ENCODE measurements at regions not wholly inside any gene's neighbourhood (a gene's known extent, or its start where the extent isn't known, plus 50 kb on each side); places are given as distances from the start of the nearest gene placed in this dataset.

DNA sequence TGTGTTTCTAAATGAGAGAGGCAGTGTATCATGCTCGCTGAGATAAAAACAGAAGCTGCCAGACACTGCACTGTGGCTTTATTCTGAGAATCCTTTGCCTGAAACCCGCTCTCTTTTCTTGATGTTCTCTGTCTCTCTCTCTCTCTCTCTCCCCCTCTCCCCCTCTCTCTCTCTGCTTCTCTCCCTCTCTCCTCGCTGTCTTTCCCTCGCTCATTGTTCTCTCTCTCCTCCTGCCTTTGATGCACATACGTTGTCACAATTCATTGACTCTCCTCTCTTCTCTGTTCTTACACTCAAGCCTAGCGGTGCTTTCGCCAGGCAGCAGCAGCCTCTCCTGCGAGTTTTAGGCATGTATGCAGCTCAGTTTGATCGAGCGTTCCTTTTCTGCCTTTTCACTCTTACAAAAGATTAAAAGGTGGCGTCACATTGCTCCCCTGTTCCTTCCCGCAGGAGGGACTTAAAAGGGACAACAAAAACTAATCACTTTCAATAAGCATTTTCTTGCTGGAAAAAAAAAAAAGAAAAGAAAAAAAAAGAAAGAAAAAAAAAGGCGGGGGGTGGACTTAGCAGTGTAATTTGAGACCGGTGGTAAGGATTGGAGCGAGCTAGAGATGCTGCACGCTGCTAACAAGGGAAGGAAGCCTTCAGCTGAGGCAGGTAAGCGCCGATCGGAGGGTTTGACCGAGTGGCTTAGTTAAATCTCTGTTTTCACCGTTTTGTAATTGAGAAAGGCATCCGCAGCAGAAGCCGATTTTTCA lies 717.9 kb upstream of the WWC1 start:
- H3K36me3 ChIP-seq (ENCODE audit: insufficient read depth, low read length), result no peaks in the 10 kb centered on the region
- H3K9ac ChIP-seq (ENCODE audit: low read length), result no peak overlapping the region
- H3K9me3 ChIP-seq (ENCODE audit: low read length), result no peaks in the 10 kb centered on the region
- no peak overlapping the region for H2AFZ ChIP-seq (ENCODE audit: low read length)
- no peak overlapping the region for H3K27ac ChIP-seq (ENCODE audit: low read depth, low read length, poor library complexity, severe bottlenecking)
- H3K4me3 ChIP-seq (ENCODE audit: low read depth, low read length, poor library complexity, severe bottlenecking), result no peak overlapping the region
- no peak overlapping the region for H3K4me2 ChIP-seq (ENCODE audit: low read length)
- no peaks in the 10 kb centered on the region for H3K9me2 ChIP-seq (ENCODE audit: low read depth, low read length)
- no peaks in the 10 kb centered on the region for H4K20me1 ChIP-seq (ENCODE audit: insufficient read depth, low read length)
- TF ChIP-seq CTCF (IDR thresholded peaks at IDR 0.05; ENCODE audit: low read length) (no peak), EZH2 (IDR thresholded peaks at IDR 0.05; ENCODE audit: borderline replicate concordance, low read length) (no peak)
- no peaks in the 10 kb centered on the region for H3K27me3 ChIP-seq (ENCODE audit: insufficient read depth, low read length)
- no peaks in the 10 kb centered on the region for H3K79me2 ChIP-seq (ENCODE audit: insufficient read depth, low read length)
- H3K4me1 ChIP-seq (ENCODE audit: insufficient read depth, low read length, severe bottlenecking), result no peaks in the 10 kb centered on the region
- H3F3A ChIP-seq (ENCODE audit: insufficient read depth, low read length), result no peaks in the 10 kb centered on the region

- H2AFZ ChIP-seq (ENCODE audit: low read length), result no peak overlapping the region
- H4K20me1 ChIP-seq (ENCODE audit: insufficient read depth, low read length), result no peaks in the 10 kb centered on the region
- no peaks in the 10 kb centered on the region for H3K9me2 ChIP-seq (ENCODE audit: low read depth, low read length)
- H3K4me3 ChIP-seq (ENCODE audit: low read depth, low read length, poor library complexity, severe bottlenecking), result no peak overlapping the region
- no peaks in the 10 kb centered on the region for H3K27me3 ChIP-seq (ENCODE audit: insufficient read depth, low read length)
- H3K36me3 ChIP-seq (ENCODE audit: insufficient read depth, low read length), result no peaks in the 10 kb centered on the region
- no peak for TF ChIP-seq CTCF (IDR thresholded peaks at IDR 0.05; ENCODE audit: low read length)
- no peaks in the 10 kb centered on the region for H3K79me2 ChIP-seq (ENCODE audit: insufficient read depth, low read length)
- H3K9ac ChIP-seq (ENCODE audit: low read length), result no peak overlapping the region
- H3K27ac ChIP-seq (ENCODE audit: low read depth, low read length, poor library complexity, severe bottlenecking), result no peak overlapping the region
- no peaks in the 10 kb centered on the region for H3K9me3 ChIP-seq (ENCODE audit: low read length)
- no peaks in the 10 kb centered on the region for H3F3A ChIP-seq (ENCODE audit: insufficient read depth, low read length)
- no peak overlapping the region for H3K4me2 ChIP-seq (ENCODE audit: low read length)
- H3K4me1 ChIP-seq (ENCODE audit: insufficient read depth, low read length, severe bottlenecking), result no peaks in the 10 kb centered on the region
These were observed 717.0 kb upstream of the WWC1 start for GRCh38 chr5:167574464-167574863.

DNA sequence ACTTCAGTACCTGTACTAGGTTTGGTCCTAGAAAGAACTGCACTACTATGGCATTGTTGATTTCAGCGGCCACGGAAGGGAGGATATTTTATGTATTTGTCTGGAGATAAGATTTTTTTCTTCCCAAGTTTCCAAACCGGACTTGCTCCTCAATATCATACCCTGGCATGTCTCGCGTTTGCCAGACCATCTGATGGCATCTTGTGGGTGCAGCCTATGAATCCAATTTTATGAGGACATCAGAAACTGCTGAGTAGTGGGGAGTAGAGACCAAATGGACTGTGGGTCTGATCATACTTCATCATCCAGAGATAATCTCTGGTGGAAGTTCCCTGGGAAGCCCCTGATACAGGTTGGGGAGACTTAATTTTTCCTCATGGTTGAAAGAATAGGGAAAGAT lies 716.1 kb upstream of the WWC1 start:
- no peaks in the 10 kb centered on the region for H3F3A ChIP-seq (ENCODE audit: insufficient read depth, low read length)
- H3K27me3 ChIP-seq (ENCODE audit: insufficient read depth, low read length), result no peaks in the 10 kb centered on the region
- no peaks in the 10 kb centered on the region for H3K9me2 ChIP-seq (ENCODE audit: low read depth, low read length)
- no peaks in the 10 kb centered on the region for H3K36me3 ChIP-seq (ENCODE audit: insufficient read depth, low read length)
- H3K9ac ChIP-seq (ENCODE audit: low read length), result no peak overlapping the region
- no peak overlapping the region for H3K4me3 ChIP-seq (ENCODE audit: low read depth, low read length, poor library complexity, severe bottlenecking)
- H3K4me1 ChIP-seq (ENCODE audit: insufficient read depth, low read length, severe bottlenecking), result no peaks in the 10 kb centered on the region
- H4K20me1 ChIP-seq (ENCODE audit: insufficient read depth, low read length), result no peaks in the 10 kb centered on the region
- TF ChIP-seq CTCF (IDR thresholded peaks at IDR 0.05; ENCODE audit: low read length) (no peak), EZH2 (IDR thresholded peaks at IDR 0.05; ENCODE audit: borderline replicate concordance, low read length) (no peak)
- H3K9me3 ChIP-seq (ENCODE audit: low read length), result no peaks in the 10 kb centered on the region
- no peak overlapping the region for H3K27ac ChIP-seq (ENCODE audit: low read depth, low read length, poor library complexity, severe bottlenecking)
- H3K79me2 ChIP-seq (ENCODE audit: insufficient read depth, low read length), result no peaks in the 10 kb centered on the region
- no peak overlapping the region for H3K4me2 ChIP-seq (ENCODE audit: low read length)
- no peak overlapping the region for H2AFZ ChIP-seq (ENCODE audit: low read length)
